DND-41 (cell line): ENCODE measurements at regions not wholly inside any gene's neighbourhood (a gene's known extent, or its start where the extent isn't known, plus 50 kb on each side); places are given as distances from the start of the nearest gene placed in this dataset.

Source experiments
- CTCF ChIP-seq: IDR thresholded peaks from 2 replicates; pipeline ENCODE4 v1.5.1; 2012; ENCODE audit warnings: borderline replicate concordance, low read length, moderate library complexity, mild to moderate bottlenecking; ENCODE audit not compliant: poor library complexity, severe bottlenecking; ENCODE audit errors: extremely low read depth
- EZH2 ChIP-seq: IDR thresholded peaks from 3 replicates; pipeline ENCODE4 v1.6.1; 2012; ENCODE audit warnings: borderline replicate concordance, low read depth, mild to moderate bottlenecking, moderate library complexity, low read length, inconsistent platforms; ENCODE audit not compliant: severe bottlenecking

DNA sequence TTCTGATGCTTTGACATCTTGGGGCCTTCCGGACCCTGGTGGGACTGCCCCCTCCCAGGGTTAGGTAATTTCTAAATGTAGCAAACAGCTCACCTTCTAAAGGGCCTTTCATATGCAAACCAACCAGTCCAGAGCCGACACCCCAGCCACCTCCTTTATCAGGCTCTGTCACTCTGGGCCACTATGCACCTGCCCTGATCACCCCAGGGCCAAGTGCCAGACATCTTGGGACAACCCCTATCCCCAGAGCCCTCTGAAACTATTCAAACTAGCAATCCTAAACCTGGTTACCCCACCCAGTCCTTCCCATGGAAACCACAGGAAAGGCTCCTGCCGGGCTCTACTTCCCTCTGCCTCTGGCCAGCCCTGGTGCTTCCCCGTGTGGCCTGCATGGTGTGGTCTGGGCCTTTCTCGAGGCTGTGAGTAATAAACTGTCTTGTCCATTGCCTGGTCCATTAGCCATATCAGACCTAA lies 91.2 kb upstream of the TNRC6C start:
- no peak for TF ChIP-seq CTCF
- no peak for TF ChIP-seq EZH2
